AG04449 (cell line): ENCODE measurements at regions not wholly inside any gene's neighbourhood (a gene's known extent, or its start where the extent isn't known, plus 50 kb on each side); places are given as distances from the start of the nearest gene placed in this dataset.

Source experiments
- CTCF ChIA-PET: fragments of 350-600 bp; formaldehyde crosslinking; extraction: SDS; loops from one replicate; lab custom pipeline; 2021; ENCODE audit warnings: antibody characterized with exemption; lab: Yijun Ruan, JAX
- POLR2A ChIA-PET: fragments of 400-600, 350-600 bp; formaldehyde crosslinking; extraction: SDS; loops from one replicate; lab custom pipeline; 2020; ENCODE audit warnings: antibody characterized with exemption, inconsistent platforms; lab: Yijun Ruan, JAX
- DNase-seq: peaks from one replicate; pipeline ENCODE4 v3.0.0-alpha.2; 2010; ENCODE audit warnings: low read depth, low spot score
- H3K4me3 ChIP-seq: 2 replicates; pipeline ENCODE4 v1.5.1; 2011; ENCODE audit warnings: low read depth, mild to moderate bottlenecking, control low read depth, low read length
- TF ChIP-seq, protein P1 (sequence below): IDR thresholded peaks from one replicate; pipeline ENCODE4 v1.5.1; 2011; ENCODE audit warnings: mild to moderate bottlenecking, moderate library complexity, low read length, control low read depth, inconsistent platforms; ENCODE audit not compliant: insufficient read depth; ENCODE audit errors: missing control alignments

DNA sequence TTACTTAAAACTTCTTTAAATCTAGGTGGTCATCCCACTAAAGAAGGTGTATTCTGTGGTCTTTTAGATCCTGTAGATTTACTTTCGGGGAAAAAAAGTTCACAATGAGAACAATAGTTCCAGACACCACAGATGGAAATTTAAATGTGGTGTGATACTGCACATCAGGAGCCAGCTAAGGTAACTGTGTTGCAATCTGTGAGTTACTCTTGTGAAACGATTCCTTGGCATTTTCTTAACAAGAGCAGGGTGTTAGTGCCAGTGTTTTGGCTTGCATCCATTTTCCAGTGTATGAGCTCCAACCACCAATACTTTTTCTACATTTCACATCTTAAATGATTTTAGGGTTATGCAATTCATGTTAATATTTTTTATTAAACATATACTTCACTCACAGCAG is 674.5 kb downstream of the CETN3 start:
- H3K4me3 ChIP-seq, result no peak overlapping the region
- TF ChIP-seq, protein P1, sequence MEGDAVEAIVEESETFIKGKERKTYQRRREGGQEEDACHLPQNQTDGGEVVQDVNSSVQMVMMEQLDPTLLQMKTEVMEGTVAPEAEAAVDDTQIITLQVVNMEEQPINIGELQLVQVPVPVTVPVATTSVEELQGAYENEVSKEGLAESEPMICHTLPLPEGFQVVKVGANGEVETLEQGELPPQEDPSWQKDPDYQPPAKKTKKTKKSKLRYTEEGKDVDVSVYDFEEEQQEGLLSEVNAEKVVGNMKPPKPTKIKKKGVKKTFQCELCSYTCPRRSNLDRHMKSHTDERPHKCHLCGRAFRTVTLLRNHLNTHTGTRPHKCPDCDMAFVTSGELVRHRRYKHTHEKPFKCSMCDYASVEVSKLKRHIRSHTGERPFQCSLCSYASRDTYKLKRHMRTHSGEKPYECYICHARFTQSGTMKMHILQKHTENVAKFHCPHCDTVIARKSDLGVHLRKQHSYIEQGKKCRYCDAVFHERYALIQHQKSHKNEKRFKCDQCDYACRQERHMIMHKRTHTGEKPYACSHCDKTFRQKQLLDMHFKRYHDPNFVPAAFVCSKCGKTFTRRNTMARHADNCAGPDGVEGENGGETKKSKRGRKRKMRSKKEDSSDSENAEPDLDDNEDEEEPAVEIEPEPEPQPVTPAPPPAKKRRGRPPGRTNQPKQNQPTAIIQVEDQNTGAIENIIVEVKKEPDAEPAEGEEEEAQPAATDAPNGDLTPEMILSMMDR, result no peak
- CTCF ChIA-PET, result no interaction called here
- POLR2A ChIA-PET, result no interaction called here
- DNase-seq, result no peak

DNA sequence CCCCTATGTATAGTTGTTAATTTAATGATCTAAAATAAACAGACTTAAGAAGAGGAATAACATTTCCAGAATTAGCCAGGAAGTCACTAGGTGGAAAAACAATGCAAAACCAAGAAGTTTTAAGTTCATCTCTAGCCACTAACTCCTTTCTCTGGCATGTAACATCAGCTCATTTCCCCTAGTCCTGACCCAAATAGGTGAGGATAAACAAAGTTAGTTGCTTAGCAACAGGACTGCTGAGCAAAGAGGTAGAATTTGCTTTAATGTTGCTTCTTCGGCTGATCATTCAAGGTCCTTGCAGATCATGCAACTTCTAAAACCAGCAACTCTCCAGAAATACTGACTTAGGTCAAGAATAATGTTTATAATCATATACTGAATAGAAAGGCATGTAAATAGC is 675.8 kb downstream of the CETN3 start:
- ChIA-PET CTCF (no interaction called here), POLR2A (no interaction called here)
- TF ChIP-seq, protein P1, result no peak
- no peak for DNase-seq
- H3K4me3 ChIP-seq, result no peak overlapping the region

DNA sequence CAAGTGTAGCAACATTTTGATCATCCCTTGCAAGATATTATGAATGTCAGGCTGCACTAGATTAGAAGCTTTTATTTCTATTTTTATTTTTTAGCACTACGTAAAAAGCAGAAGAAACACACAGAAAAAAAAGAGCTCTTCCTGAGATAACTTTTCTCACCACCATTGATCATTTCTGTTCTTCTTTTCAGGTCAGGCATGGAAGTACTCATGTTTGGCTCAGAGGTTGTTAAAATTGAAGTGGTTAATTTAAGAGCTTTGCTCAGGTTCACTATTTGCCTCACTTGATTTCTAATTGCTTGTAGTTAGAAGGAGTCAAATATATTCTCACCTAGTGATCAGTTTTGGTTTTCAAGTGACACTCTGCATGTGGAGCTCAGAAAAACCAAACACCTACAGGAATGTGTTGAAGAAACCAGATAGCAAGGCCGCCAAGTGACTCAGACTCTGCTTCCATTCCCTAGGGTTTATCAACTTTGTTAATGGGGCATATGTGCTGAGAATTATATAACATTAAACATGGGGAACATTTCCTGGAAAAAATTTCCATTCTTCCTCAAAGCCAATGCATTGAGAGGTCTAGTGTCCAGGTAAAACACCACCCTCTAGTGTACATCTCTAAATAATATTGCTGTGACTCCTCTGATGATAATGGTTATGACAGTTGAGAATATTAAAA is 679.8 kb downstream of the CETN3 start:
- ChIA-PET POLR2A (no interaction called here), CTCF (interaction anchor here (0.6 to 4.4 kb wide), 7 partner anchors 9 to 1006 kb away, joined by 3 to 55 read pairs (median 4); no protein-coding TSS in a partner anchor)
- DNase-seq, result no peak
- H3K4me3 ChIP-seq, result no peak overlapping the region
- TF ChIP-seq, protein P1, result no peak

DNA sequence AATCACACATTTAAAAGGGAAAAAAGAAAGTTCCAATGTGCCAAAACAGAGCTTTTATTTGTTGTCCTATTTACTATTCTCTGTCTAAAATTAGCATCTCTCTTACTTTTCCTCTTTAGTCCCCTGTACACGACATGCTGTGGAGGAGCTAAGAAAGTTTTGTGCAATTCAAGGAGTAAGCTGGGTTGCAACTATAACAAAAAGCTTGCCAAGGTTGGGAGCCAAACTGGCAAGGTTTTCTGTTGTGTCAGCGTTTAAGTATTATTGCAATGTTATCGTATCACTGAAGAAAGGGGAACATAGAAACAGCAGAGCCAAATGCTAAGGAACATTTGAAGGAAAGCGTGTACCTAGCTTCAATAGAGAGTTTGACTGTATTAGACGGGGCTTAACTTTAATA is 680.8 kb downstream of the CETN3 start:
- TF ChIP-seq, protein P1, result no peak
- H3K4me3 ChIP-seq, result no peak overlapping the region
- CTCF ChIA-PET, result interaction anchor here (0.6 to 4.4 kb wide), 2 partner anchors 749 to 1000 kb away, joined by 3 to 55 read pairs; no protein-coding TSS in a partner anchor
- no peak for DNase-seq
- POLR2A ChIA-PET, result no interaction called here

DNA sequence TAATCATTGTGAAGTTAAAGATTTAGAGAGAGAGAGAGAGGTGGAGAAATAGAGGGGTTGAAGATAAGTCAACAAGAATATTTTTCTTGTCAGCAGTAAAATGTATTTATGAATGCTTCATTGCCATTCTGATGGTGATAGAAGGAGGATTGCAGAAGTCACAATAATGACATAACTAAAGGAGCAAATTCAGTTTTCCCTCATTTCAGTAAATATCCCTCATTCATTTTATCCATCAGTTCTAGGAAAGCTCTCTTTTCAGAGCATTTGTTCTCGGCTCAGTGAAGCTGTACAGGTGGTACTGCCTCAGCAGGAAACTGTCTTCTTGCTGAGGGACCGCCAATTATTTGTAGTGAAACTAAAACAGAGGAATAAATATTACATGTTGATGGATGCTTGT is 681.4 kb downstream of the CETN3 start:
- no peak for DNase-seq

DNA sequence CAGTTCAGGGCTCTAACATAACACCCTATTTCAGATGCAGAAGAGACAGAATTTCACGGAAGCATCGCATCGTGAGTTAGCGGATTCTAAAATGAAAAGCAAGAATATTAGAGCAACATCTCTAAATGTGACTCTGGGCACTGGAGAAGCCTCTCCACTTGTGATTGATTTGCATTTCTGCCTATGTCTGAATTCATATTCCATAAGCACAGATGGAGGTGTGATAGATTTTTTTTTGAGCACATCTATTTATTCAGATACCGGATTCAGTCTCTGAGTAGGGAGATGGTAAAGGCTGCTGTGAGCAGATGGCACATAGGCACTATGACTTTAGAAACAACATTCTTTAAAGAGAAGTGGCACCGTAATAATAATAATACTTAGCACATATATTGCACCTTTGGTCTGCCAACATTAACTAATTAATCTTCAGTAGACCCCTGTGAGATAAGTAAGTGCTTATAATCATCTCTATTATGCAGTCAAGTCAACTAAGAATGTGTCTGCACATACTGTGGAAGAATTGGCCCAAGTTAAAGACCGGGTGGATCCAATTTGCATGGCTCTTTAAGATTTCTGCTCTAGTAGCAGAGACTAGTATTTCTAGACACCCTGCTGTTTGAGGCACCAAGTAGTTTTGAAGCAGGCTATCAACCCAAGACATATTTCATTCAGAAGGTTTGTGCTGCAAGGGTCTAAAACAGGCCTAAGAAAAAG is 685.0 kb downstream of the CETN3 start:
- ChIA-PET POLR2A (no interaction called here), CTCF (interaction anchor here (2.0 kb wide), 1 partner anchor 995 kb away, joined by 8 read pairs; no protein-coding TSS in a partner anchor)
- H3K4me3 ChIP-seq, result no peak overlapping the region
- no peak for DNase-seq
- TF ChIP-seq, protein P1, result no peak

More for the DNA sequence above, 681.4 kb downstream of the CETN3 start:
- ChIA-PET CTCF (interaction anchor here (4.4 kb wide), 1 partner anchor 1000 kb away, joined by 55 read pairs; no protein-coding TSS in a partner anchor), POLR2A (no interaction called here)
- H3K4me3 ChIP-seq, result no peak overlapping the region
- TF ChIP-seq, protein P1, result no peak
